SK-N-SH treated with all-trans-retinoic acid at 6 μM for 48 hours (cell line): ENCODE measurements at regions not wholly inside any gene's neighbourhood (a gene's known extent, or its start where the extent isn't known, plus 50 kb on each side); places are given as distances from the start of the nearest gene placed in this dataset.

Experiments
- CREB5 ChIP-seq: fragments of 250-450 bp; sonication (Bioruptor Pico); IDR thresholded peaks from 2 replicates; pipeline ENCODE4 v1.5.1; 2020; ENCODE audit warnings: low read depth, mild to moderate bottlenecking, moderate library complexity
- CSDC2 ChIP-seq: fragments of 250-450 bp; sonication (Bioruptor Pico); IDR thresholded peaks from 2 replicates; pipeline ENCODE4 v1.5.0; 2020; ENCODE audit warnings: mild to moderate bottlenecking, moderate library complexity
- POU6F1 ChIP-seq: fragments of 250-450 bp; sonication (Bioruptor Pico); IDR thresholded peaks from 2 replicates; pipeline ENCODE4 v1.8.0; 2021; ENCODE audit warnings: low read depth, mild to moderate bottlenecking, moderate library complexity, borderline replicate concordance
- RARB ChIP-seq: fragments of 250-450 bp; sonication (Bioruptor Pico); IDR thresholded peaks from 2 replicates; pipeline ENCODE4 v1.8.0; 2021; ENCODE audit warnings: mild to moderate bottlenecking, moderate library complexity
- TOX ChIP-seq: fragments of 250-450 bp; sonication (Bioruptor Pico); IDR thresholded peaks from 2 replicates; pipeline ENCODE4 v1.8.0; 2021; ENCODE audit warnings: mild to moderate bottlenecking, moderate library complexity, borderline replicate concordance
- ZFP30 ChIP-seq: fragments of 450-650 bp; formaldehyde crosslinking; IDR thresholded peaks from 2 replicates; pipeline ENCODE4 v1.5.0; 2022; ENCODE audit warnings: mild to moderate bottlenecking, moderate library complexity

- TF ChIP-seq CREB5 (CRISPR knock-in tag) (no peak), ZFP30 (no peak), CSDC2 (CRISPR knock-in tag) (no peak), TOX (CRISPR knock-in tag) (no peak), POU6F1 (no peak), RARB (CRISPR knock-in tag) (no peak)
Observed at GRCh38 chr11:112770033-112770432, 191.2 kb upstream of the NCAM1 start.
